ENCODE measurements at regions not wholly inside any gene's neighbourhood (a gene's known extent, or its start where the extent isn't known, plus 50 kb on each side); places are given as distances from the start of the nearest gene placed in this dataset.

GRCh38 chr3:34878488-34878887 is 760.8 kb upstream of the ARPP21 start:
- TF ChIP-seq CTCF (IDR thresholded peaks at IDR 0.05; ENCODE audit: insufficient read depth, low read depth, low read length), result no peak
- CTCF ChIA-PET, result no interaction called here
- no peaks in the 10 kb centered on the region for H3K27me3 ChIP-seq (ENCODE audit: control insufficient read depth, insufficient read depth, low read length)
- no peak overlapping the region for H3K4me3 ChIP-seq (ENCODE audit: low read depth, low read length)
- DNase-seq (ENCODE audit: low read depth), result no peak
- no peaks in the 10 kb centered on the region for H3K36me3 ChIP-seq (ENCODE audit: control insufficient read depth, insufficient read depth, low read length)
- POLR2A ChIA-PET, result no interaction called here

- CTCF ChIA-PET, result interaction anchor here (0.7 kb wide), 1 partner anchor 907 kb away, joined by 3 read pairs; no protein-coding TSS in a partner anchor
- DNase-seq (ENCODE audit: low read depth), result no peak
- TF ChIP-seq CTCF (IDR thresholded peaks at IDR 0.05; ENCODE audit: insufficient read depth, low read depth, low read length), result no peak
- POLR2A ChIA-PET, result no interaction called here
- H3K36me3 ChIP-seq (ENCODE audit: control insufficient read depth, insufficient read depth, low read length), result no peaks in the 10 kb centered on the region
- H3K4me3 ChIP-seq (ENCODE audit: low read depth, low read length), result no peak overlapping the region
- no peaks in the 10 kb centered on the region for H3K27me3 ChIP-seq (ENCODE audit: control insufficient read depth, insufficient read depth, low read length)
These were observed 758.3 kb upstream of the ARPP21 start for GRCh38 chr3:34881026-34881425.

GRCh38 chr3:34882764-34883163 is 756.6 kb upstream of the ARPP21 start:
- no peak for DNase-seq (ENCODE audit: low read depth)
- TF ChIP-seq CTCF (IDR thresholded peaks at IDR 0.05; ENCODE audit: insufficient read depth, low read depth, low read length), result no peak
- Histone ChIP-seq H3K36me3 (ENCODE audit: control insufficient read depth, insufficient read depth, low read length) (no peaks in the 10 kb centered on the region), H3K27me3 (ENCODE audit: control insufficient read depth, insufficient read depth, low read length) (no peaks in the 10 kb centered on the region), H3K4me3 (ENCODE audit: low read depth, low read length) (no peak overlapping the region)
- ChIA-PET CTCF (interaction anchor here (0.7 kb wide), 1 partner anchor 1154 kb away, joined by 3 read pairs; no protein-coding TSS in a partner anchor), POLR2A (no interaction called here)

GRCh38 chr3:34884007-34884406 is 755.3 kb upstream of the ARPP21 start:
- H3K27me3 ChIP-seq (ENCODE audit: control insufficient read depth, insufficient read depth, low read length), result no peaks in the 10 kb centered on the region
- no peaks in the 10 kb centered on the region for H3K36me3 ChIP-seq (ENCODE audit: control insufficient read depth, insufficient read depth, low read length)
- POLR2A ChIA-PET, result no interaction called here
- H3K4me3 ChIP-seq (ENCODE audit: low read depth, low read length), result no peak overlapping the region
- TF ChIP-seq CTCF (IDR thresholded peaks at IDR 0.05; ENCODE audit: insufficient read depth, low read depth, low read length), result no peak
- CTCF ChIA-PET, result no interaction called here
- DNase-seq (ENCODE audit: low read depth), result no peak

GRCh38 chr3:34886443-34886842 is 752.9 kb upstream of the ARPP21 start:
- CTCF ChIA-PET, result no interaction called here
- Histone ChIP-seq H3K27me3 (ENCODE audit: control insufficient read depth, insufficient read depth, low read length) (no peaks in the 10 kb centered on the region), H3K4me3 (ENCODE audit: low read depth, low read length) (no peak overlapping the region), H3K36me3 (ENCODE audit: control insufficient read depth, insufficient read depth, low read length) (no peaks in the 10 kb centered on the region)
- POLR2A ChIA-PET, result no interaction called here
- no peak for DNase-seq (ENCODE audit: low read depth)
- TF ChIP-seq CTCF (IDR thresholded peaks at IDR 0.05; ENCODE audit: insufficient read depth, low read depth, low read length), result no peak

Data from BJ (cell line).